ENCODE measurements at regions not wholly inside any gene's neighbourhood (a gene's known extent, or its start where the extent isn't known, plus 50 kb on each side); places are given as distances from the start of the nearest gene placed in this dataset.
"Not testable (repeated sequence)": the region's sequence is repeated elsewhere in the genome, so short reads cannot be mapped to it uniquely, and the experiment has no call there.

DNA sequence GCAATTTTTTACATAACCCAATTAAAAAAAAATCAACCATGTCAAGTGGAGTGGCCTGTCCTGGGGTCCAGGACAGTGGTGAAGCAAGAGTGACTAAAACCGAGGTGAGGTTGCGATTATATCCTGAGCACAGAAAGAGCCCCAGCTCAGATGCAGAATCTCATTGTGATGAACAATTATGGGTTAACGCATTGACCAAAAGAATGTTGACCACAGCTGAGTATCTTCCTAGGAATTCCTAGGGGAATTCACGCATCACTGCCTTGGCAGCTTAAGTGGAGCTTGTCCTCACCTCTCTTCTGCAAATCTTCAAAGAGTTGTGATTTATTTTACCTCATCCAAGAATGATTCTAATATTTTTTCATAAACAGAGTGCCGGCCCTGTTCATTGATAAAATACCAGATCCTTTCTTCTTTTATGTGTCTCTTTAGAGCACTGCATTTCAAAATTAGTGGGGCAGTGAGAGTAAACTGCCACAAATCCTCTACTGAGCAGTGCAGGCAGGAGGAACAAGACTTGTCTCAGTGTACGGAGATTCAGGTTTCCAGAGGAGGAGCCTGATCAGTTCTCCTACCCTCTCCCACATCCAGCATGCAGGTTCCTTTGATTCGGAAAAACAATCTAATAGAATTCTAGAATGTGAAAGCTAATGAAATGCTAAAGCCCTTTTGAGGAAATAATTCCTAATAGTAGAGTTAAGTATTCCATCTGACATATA, 60.1 kb upstream of the ZNF184 start:
- no peak for DNase-seq

DNA sequence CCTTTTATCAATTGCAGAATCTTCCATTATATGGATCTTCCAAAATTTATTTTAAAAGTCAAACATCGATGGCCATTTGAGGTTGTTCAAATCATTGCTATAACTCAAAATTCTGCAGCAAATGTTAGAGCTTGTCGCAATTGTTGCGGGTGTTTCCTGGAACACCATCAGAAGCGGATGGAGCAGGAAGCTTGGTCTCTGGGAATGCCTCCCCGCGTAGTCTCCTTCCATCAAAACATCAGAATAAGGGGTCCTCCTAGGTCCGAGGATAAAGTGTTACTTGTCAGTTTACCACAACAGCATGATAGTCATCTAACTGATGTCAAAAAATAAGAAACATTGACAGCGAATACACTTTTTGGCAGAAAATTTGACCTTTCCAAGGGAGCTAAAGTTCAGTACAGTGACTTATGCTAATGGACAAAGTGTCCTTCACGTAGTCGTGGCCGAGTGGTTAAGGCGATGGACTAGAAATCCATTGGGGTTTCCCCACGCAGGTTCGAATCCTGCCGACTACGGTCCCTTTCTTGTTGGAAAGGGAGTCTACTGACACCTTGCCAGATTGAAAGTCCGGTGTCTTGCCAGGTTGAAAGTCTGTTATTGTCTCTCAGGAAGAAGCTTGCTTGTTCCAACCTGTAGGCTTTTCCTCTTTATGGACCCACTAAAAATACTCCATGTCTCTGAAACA, 59.0 kb upstream of the ZNF184 start:
- peak; percentile 56 for DNase-seq

GRCh38 chr6:27529796-27530195, 56.9 kb upstream of the ZNF184 start:
- DNase-seq = not testable (repeated sequence)

- DNase-seq = no peak
Observed at GRCh38 chr6:27528714-27529113, 55.8 kb upstream of the ZNF184 start.

Measured in OCI-M1 (cell line).